ENCODE measurements at regions not wholly inside any gene's neighbourhood (a gene's known extent, or its start where the extent isn't known, plus 50 kb on each side); places are given as distances from the start of the nearest gene placed in this dataset.
"Not testable (repeated sequence)": the region's sequence is repeated elsewhere in the genome, so short reads cannot be mapped to it uniquely, and the experiment has no call there.

- no peak for DNase-seq
Measured at GRCh38 chr5:57429513-57430120, 53.0 kb downstream of the ACTBL2 start.

GRCh38 chr5:57429021-57429420 is 53.6 kb downstream of the ACTBL2 start:
- DNase-seq = not testable (repeated sequence)

- no peak for DNase-seq
Measured at GRCh38 chr5:57422993-57423392, 59.6 kb downstream of the ACTBL2 start.

- DNase-seq = no peak
Measured at GRCh38 chr5:57422341-57422740, 60.3 kb downstream of the ACTBL2 start.

- DNase-seq = no peak
Measured at GRCh38 chr5:57420801-57421200, 61.8 kb downstream of the ACTBL2 start.

- no peak for DNase-seq
Measured at GRCh38 chr5:57417971-57418370, 64.6 kb downstream of the ACTBL2 start.

- no peak for DNase-seq
Measured at GRCh38 chr5:57417320-57417719, 65.3 kb downstream of the ACTBL2 start.

GRCh38 chr5:57416278-57416994 is 66.2 kb downstream of the ACTBL2 start:
- no peak for DNase-seq

- DNase-seq = no peak
Measured at GRCh38 chr5:57414857-57415256, 67.8 kb downstream of the ACTBL2 start.

GRCh38 chr5:57414191-57414590 is 68.4 kb downstream of the ACTBL2 start:
- no peak for DNase-seq

- no peak for DNase-seq
Measured at GRCh38 chr5:57413145-57413544, 69.5 kb downstream of the ACTBL2 start.

- DNase-seq = no peak
Measured at GRCh38 chr5:57412680-57413079, 69.9 kb downstream of the ACTBL2 start.

- no peak for DNase-seq
Measured at GRCh38 chr5:57411982-57412381, 70.6 kb downstream of the ACTBL2 start.

- no peak for DNase-seq
Measured at GRCh38 chr5:57410374-57411320, 72.0 kb downstream of the ACTBL2 start.

- DNase-seq = no peak
Measured at GRCh38 chr5:57408714-57409113, 73.9 kb downstream of the ACTBL2 start.

- no peak for DNase-seq
Measured at GRCh38 chr5:57408285-57408684, 74.3 kb downstream of the ACTBL2 start.

- no peak for DNase-seq
Measured at GRCh38 chr5:57407391-57407790, 75.2 kb downstream of the ACTBL2 start.

GRCh38 chr5:57406641-57407040 is 76.0 kb downstream of the ACTBL2 start:
- DNase-seq = no peak

- no peak for DNase-seq
Measured at GRCh38 chr5:57405984-57406383, 76.6 kb downstream of the ACTBL2 start.

- DNase-seq = no peak
Measured at GRCh38 chr5:57402761-57403160, 79.8 kb downstream of the ACTBL2 start.

GRCh38 chr5:57402348-57402747 is 80.3 kb downstream of the ACTBL2 start:
- DNase-seq = no peak

- DNase-seq = no peak
Measured at GRCh38 chr5:57398413-57399093, 84.1 kb downstream of the ACTBL2 start.

GRCh38 chr5:57396701-57397100 is 85.9 kb downstream of the ACTBL2 start:
- no peak for DNase-seq
